Stimulated activated CD4-positive, alpha-beta T cell treated with anti-CD3 and anti-CD28 coated beads, TNF-alpha, amount 100 ng/mL, for 24 hours (primary cell): ENCODE measurements at regions not wholly inside any gene's neighbourhood (a gene's known extent, or its start where the extent isn't known, plus 50 kb on each side); places are given as distances from the start of the nearest gene placed in this dataset.

Source experiments
- DNase-seq, 3 experiments: peaks; one replicate each; pipeline ENCODE4 v3.0.0-alpha.2; 2020; ENCODE audit warnings: low read depth in 3 of 3

DNA sequence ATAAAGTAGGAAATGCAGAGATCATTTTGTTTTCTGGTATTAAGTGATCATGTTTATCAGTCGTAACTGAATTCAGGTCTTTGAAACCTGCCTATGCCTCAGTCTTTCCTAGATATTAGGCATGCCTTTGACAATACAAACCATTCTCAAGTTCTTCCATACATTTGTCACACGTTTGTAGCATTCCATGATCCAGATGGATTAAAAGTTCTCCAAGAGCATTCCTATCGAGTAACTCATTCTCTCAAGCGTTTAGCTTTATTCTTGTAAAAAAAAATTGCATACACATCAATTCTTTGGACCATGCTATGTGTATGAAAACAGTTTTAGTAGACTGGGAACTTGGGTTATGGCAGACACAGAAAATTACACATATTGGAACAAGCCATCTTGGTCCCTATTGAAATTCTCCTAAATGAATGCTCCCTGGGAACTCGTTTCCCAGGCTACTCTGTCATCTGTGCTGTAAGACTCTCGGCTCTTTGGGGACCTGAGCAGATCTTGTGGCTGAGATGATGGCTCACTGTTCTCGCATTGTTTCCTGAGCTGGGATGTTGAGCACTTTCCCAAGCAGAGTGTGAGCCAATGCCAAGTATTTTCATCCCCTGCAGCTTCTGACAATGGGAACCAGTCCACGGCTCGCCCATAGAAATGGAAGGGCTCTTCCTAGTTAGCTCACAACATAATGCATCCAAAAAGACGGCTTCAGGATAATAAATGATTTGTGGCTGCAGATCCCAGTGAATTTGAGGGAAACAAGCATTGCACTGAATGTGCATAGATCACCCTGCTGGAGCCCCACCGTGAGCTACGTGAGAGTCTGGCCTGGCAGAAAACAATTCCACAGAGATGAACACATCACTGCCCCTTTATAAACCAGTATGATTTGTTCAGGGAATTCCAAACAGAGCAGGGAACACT, 230.2 kb downstream of the IRX1 start:
- DNase-seq = no peak

DNA sequence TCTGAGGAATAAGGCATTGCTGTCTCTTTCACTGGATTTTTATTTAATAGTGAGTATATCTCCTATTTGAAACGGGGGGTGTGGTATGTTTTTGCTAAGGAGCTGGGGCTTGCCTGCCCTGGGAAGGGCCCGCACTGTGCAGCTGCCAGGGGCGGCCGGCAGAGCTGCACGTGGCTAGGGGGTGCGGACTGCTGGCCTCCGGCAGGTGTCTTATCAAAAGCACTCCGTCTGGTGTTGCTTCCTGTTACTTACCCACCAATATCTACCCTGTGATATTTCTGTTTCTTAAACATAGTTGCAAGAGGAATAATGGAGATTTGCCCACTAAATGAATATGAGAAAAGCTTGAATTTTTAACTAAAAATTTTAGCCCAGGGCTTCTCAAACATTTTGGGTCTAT, 232.0 kb downstream of the IRX1 start:
- no peak for DNase-seq

DNA sequence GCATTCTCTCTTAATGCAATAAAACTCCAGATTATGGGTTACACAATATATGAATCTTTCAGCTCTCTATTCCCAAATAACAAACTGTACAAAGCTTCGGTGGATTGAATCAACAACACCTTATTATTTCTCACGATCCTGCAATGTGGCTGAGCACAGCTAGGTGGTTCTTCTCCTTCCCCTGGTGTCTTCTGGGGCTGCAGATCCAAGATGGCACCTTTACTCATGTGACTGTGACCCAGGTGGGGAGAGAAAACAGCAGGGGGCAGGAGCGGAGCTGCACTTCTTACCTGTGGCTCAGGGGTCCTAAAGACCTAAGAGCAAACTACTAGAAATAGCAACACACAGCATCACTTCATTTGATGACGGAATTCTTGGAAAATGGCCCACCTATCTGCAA, 233.1 kb downstream of the IRX1 start:
- DNase-seq = no peak

DNA sequence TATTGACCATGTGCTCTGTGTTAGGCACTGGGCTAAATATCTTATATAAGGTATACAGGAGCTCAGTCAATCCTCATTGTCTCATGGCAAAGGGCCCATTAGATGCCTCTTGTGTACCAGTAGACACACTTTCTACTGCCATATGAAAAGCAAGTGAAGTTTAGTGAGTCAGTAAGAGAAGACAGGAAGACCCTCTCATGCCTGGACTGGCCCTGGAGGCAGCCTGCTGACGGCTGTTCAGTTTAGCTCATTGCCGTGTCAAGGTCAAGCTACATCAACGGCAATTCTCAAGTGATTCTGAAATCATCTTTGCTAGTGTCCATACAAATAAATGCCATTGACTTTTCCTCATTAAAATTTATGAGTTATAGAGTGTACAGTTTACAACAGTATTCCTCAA, 237.9 kb downstream of the IRX1 start:
- DNase-seq = no peak

DNA sequence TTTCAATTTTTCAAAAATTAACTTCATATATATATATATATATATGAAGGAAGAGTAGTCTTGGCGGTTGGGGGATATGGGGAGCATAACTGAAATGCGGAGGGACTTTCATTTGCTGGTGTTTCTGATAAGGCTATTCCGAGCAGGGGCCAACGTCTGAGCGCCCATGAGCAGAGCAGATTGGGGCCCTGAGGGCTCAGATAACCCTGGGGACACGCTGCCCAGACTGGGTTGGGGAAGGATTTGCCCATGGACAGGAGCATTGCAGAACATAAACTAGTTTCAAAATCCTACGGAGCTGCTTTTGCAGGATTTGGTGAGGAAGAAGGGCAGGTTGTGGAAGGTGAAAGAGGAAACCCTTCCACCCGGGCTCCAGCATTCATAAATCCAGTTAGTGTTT, 240.2 kb downstream of the IRX1 start:
- DNase-seq = no peak

DNA sequence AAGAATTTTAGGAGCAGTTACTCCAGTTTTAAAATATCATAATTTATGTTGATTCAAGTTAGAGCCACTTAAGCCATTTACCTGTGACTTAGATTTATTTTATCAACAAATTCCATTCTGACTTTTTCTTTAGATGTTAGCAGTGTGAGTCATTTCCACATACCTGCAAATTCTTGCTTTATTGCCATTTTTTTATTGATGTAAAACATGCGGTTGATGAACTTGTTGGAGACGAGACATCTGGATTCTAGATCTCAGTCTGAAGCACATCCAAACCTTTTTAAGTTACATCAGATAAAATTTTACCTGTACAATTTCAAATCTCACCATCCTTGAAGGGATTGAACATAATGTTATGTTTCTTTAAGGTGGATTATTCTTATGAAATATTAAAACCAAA, 240.9 kb downstream of the IRX1 start:
- no peak for DNase-seq

DNA sequence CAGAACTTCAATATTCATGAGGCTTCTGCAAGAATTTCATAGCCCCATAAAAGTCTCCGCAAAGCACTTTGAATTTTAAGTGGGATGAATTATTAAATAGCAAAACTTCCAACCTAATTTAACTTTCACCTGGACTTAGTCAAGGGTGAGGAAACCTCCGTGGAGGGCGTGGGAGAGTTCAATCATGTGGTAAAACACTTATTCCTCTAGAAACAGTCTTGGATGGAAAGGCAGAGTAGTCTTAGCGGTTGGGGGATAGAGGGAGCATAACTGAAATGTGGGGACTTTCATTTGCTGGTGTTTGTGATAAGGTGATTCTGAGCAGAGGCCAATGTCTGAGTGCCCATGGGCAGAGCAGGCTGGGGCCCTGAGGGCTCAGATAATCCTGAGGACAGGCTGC, 241.9 kb downstream of the IRX1 start:
- no peak for DNase-seq

DNA sequence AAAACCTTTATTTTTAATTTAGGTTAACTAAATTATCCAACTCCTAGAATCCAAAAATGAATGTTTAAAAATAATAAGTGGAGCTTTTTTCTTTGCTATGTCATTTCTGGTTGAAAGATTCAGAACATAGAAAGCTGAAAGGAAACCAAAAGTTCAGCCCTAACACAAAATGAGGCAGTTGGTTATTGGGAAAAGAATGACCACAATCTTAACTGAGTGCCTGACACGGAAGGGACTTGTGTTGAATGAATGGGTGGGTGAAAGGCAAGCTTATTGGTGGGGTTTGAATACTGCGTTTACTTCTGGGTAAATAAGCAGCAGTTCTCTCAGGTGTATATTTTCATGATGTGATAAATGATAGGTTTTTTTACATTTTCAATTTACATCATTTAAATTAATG, 243.5 kb downstream of the IRX1 start:
- DNase-seq = no peak

DNA sequence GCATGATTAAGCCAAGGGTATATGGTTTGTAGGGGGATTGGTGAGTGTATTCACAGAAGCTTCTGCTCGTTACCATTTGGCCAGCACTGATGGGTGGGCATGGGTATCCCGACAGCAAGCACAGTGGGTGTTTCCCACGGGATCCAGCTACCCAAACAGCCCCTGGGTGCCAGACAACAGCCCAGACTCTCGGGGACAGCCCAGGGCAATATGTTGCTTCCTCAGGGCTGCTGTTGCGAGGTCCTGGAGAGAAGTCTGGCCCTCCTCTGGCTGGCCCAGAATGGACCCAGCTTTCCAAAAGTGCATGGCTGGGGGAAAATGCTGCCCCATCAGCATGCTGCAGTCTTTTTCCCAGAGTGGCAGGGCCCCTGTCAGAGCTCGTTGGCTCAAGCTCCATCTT, 247.0 kb downstream of the IRX1 start:
- DNase-seq = no peak

DNA sequence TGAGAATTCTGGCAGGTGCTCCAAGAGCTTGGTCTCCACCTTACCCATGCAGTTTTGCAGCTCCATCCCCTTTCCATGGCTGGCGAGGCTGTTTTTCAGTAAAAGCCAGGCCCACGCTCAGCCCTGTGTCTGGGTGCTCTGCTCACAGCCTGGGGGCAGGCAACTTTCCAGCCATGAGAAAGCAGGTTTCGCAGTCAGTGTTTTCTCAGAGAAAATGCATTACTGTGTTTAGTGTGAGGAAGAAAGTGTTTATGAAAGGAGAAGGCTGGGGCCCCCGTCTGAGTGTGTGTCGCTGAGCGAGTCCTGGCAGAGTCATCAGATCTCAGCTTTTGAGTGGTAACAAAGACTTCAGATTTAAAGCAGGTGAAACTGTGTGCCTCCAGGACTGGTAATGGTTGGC, 248.1 kb downstream of the IRX1 start:
- no peak for DNase-seq

DNA sequence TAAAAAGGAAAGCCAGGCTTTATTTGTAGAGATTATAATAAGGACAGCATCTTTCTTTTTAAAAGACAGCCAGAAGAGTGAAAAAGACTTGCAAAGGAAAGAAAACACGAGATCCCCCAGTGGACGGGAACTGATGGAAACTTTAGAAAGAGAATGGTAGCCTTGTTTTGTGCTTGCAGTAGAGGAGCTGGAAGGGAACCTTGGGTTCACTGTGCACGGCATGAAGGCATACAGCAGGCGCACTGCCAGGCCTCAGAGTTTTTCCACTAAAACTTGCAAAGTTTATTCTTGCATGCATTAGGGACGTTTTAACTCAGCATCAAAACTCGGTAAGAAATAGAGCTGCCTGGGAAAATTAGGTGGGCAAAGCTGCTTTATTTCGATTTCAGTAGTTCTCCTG, 248.6 kb downstream of the IRX1 start:
- no peak for DNase-seq

DNA sequence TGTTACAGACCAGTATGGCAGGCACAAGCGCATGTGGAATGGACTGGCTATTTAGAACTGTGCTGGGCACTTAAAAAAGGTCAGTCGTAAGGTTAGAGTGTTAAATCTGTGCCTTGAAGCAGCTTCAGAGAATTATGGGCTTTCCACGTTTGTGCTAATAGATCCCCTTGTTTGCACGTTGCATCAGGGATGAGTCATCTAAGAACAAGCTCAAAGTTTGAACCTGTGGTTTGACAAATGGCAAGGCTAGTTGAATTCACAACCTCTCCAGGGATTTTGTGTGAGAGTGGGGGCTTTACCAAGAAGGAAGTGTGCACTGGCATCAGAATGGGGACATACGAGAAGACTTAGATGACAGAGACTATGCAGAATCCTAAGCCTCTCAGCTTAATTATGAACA, 249.6 kb downstream of the IRX1 start:
- DNase-seq = no peak

DNA sequence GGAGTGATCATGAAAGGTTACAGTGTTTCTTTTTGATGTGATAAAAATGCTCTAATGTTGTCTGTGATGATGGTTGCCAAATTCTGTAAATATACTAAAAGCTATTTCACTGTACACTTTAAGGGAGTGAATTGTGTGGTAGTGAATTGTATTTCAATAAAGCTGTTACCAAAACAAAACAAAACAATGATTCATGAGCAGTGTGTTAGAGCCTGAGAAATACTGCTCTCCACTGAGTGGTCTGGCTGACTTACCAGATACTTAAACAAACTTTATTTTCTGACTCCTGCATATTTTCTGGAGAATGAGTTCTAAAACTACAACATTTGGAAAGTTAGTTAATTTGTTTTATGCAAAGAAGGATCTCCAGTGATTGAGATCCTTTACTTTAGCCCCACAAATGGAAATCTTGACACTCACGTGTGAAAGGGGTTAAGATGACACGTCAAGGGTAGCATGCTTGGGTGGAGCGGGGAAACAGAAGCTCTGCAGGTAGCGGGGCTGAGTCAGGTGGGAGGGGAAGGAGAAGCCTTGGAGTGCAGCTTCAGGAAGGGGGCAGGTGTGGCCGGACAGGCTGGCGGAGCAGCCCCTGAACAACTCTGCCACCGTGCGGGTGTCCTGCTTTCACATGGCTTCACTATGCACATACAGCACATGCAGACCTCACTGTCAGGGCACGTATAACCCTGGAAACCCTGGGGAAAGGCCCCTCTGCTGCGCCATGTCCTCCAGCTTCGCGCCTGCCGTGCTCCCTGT, 256.7 kb downstream of the IRX1 start:
- no peak for DNase-seq

DNA sequence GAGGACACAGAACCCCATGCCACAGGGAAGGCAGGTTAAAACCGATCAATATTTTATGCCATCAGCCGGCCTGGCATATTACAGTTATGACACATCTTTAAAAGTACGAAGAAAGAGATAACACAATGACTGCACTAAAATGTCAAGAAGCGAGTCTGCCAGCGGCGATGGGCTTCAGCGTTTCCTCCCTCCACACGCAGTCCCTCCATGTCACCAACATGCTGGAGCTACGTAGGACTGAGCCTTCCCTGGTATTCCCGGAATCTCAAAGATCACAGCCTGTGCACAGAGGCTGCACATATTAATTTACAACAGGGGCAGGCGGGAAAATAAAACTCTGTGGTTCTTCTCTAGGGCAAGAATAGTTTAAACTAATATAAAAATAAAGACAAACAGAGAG, 257.7 kb downstream of the IRX1 start:
- DNase-seq = no peak

DNA sequence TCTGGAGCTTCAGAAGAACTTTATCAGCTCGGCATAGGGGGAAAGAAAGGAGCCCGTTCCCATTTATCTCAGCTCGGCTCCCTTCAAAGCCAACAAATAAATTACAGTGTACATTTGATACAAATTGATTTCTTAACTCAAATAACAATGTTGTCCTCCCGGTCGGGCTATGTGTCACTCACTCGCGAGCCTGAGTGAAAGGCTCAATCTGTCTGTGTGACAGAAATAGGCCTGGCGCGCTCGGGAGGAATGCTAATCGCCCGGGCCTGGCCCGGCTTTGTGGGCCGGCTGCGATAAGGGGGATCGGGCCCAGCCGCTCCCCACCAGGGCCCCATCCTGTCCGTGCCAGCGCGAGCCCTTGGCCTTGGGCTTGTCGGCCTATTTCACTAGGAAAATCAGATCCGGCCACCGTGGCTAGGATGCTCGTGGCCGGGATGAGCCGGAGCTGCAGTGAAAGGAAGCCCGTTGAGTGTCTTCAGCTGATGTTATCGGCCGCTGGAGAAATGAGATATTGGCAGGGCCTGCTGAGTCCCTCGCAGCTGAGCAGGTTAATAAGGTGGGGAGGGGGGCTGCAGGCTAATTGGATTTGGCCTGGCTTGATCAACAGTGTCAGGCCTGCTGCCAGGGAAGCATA, 258.7 kb downstream of the IRX1 start:
- DNase-seq = no peak

DNA sequence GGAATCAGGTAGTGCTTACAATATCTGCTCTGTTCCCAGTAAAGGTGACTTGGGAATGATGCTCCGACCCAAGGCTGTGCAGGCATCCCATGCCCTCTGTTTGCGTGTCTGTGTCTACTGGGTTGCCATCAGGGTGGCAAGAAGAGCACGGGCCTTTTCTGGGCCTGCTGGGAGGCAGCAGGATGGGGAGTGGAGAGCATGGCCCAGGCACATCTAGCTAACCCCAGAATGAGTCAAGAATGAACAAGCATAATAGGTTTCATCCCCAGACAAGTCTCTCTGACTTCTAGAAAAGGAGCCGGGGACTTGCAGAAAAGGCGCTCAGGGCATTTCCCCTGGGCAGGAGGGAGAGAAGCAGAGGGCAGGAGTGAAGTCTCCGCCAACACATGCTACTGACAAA, 260.4 kb downstream of the IRX1 start:
- DNase-seq = no peak

DNA sequence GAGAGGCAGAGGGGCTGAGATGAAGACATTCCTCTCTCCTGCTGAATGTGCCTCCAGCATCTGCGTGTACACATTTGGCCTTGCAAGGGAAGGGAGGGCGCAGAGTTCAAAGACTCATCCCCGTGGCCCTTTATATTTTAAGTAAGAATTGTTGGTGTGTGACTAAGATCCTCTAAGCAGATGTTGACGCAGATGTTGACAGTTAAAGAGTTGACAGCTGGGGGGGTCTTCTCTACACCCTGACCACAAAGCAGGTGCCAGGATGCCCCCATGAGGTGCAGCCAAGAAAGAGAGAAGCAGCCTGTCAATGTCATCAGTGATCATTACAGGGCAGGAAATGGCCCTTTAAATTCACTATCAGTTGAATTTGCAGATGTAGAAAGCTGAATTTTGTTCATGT, 262.9 kb downstream of the IRX1 start:
- DNase-seq = no peak

DNA sequence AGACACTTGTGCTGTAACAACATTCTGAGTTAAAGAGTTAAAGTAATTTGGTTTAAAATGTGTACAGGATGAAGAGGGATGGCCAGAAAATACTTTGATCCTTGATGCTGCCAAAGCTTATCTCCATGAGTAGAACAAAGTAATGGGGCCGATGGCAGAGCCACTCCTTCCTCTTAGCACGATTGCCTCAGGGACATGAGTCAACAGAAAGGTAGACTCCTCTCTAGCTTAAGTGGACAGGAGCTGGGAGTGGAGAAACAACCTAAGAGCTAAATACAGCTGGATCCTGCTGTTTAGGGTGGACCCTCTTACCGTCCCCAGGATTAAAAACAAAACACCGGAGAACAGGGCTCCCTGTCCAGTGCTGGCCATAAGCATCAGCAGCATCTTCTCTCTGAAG, 267.3 kb downstream of the IRX1 start:
- no peak for DNase-seq

DNA sequence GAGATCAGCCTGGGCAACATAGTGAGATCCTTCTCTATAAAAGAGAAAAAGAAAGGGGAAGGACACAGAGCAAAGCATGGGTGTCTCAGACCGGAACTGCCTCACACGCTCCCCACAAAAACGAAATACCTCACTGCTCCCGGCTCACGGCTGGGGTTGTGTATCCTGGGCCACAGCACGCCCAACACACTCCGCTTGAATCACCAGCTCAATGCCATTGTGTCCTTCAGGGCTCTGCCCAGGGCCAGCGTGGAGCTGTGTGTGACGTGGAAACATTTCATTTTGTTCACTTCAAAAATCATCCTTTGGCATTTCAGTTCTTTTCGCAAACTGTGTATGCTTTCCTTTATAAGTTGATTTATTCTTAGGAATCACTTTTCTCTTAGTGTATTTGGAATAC, 279.5 kb downstream of the IRX1 start:
- DNase-seq = no peak

DNA sequence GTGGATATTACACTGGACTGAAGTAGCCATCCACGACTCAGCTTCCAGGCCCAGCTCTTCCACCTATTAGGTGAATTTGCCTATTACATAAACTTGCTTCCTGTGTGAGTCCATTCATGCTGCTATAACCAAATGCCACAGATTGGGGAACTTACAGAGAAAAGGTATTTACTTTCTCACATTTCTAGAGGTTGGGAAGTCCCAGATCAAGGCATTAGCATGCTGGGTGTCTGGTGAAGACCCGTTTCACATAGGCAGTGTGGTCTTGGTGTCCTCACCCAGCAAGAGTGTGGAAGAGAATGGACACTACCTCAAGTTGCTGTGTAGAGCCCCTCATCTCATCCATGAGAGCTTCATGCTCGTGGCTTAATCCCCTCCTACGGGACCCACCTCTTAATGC, 282.6 kb downstream of the IRX1 start:
- no peak for DNase-seq

DNA sequence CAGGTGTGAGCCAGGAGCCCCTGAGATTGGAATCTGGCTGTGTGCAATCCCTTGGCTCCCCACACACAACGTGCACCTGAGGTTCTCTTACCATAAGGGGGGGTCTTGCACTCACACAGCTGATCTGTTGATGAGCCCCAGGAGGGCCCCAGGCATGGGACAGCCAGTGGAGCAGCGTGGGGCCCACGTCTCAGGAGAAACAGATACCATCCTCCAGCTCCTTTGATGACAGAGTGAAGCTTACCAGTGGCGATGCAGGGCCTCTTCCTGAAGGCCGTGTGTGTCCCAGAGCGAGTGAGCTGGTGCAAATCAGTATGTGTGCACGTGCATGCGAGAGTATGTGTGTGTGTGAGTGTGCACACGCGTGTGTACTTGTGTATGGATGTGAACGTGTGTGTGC, 287.4 kb downstream of the IRX1 start:
- no peak for DNase-seq

DNA sequence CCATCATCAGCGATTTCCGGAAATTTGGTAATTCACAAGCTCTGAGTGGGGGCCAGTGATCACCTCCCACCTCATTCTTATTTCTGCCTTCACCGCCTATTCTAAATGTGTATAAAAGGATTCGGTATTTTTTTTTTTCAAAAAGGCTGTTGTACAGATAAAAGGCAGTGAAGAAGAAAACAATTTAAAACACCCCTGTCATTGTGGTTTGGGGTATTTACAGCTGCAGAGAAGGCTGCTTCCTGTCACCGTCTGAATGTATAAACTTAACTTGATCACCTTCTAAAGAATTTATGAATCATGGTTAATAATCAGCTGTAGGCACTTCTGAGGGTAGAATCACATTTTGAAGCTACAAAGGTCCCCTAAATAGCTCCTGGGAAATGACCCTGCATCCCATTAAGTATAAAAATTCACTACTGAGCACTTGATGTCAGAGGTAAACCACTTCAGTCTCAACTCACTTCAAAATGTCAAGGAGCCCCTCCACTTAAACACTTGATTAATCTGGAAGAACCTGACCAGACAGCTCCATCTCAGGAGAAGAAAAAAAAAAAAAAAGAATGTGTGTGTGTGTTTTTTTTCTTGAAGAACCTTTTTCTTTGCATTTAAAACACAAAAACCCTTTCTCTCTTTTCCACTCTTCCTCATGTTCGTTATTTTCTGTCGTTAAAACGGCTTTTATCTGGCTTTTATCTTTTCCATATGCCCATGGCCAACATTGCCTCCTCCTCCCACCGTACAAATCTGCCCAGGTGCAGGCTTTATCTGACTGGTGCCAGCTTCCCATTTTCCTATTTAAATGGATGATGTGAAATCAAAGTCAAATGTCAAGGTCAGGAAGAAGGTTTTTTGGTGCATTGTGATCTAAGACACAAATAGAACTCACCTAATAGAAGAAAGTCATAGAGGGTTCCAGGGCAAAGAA, 291.2 kb downstream of the IRX1 start:
- no peak for DNase-seq
